ENCODE measurements at regions not wholly inside any gene's neighbourhood (a gene's known extent, or its start where the extent isn't known, plus 50 kb on each side); places are given as distances from the start of the nearest gene placed in this dataset.

DNA sequence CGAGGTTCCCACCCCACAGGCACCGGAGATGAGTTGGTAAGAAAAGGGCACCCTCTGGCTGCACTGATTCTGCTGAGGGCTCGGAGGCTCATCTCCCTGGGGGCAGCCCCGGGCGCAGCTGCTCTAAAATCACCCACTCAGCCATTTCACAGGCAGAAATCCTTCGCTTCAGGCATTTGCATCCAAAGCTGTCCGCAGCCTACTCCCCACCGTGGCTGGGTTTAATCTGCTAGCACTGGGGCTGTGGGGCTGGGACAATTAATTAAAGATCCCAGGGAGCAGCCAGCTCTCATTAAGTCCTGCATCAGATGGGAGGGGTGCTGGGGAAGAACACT, 104.3 kb upstream of the PRR20G start:
- TF ChIP-seq, protein P1, sequence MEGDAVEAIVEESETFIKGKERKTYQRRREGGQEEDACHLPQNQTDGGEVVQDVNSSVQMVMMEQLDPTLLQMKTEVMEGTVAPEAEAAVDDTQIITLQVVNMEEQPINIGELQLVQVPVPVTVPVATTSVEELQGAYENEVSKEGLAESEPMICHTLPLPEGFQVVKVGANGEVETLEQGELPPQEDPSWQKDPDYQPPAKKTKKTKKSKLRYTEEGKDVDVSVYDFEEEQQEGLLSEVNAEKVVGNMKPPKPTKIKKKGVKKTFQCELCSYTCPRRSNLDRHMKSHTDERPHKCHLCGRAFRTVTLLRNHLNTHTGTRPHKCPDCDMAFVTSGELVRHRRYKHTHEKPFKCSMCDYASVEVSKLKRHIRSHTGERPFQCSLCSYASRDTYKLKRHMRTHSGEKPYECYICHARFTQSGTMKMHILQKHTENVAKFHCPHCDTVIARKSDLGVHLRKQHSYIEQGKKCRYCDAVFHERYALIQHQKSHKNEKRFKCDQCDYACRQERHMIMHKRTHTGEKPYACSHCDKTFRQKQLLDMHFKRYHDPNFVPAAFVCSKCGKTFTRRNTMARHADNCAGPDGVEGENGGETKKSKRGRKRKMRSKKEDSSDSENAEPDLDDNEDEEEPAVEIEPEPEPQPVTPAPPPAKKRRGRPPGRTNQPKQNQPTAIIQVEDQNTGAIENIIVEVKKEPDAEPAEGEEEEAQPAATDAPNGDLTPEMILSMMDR (IDR thresholded peaks at IDR 0.05) = no peak
- no peak for TF ChIP-seq POLR2A (IDR thresholded peaks at IDR 0.05)
- TF ChIP-seq POLR2AphosphoS5 (IDR thresholded peaks at IDR 0.05) = no peak

Measured in breast epithelium (tissue), 3 donors.